GM12878 (cell line): ENCODE measurements at regions not wholly inside any gene's neighbourhood (a gene's known extent, or its start where the extent isn't known, plus 50 kb on each side); places are given as distances from the start of the nearest gene placed in this dataset.

Source experiments
- ATAC-seq: fragments of 200-7000 bp; cut with Tn5 transposase; 3 replicates; pipeline ENCODE4 v1.9.1; 2020; ENCODE audit warnings: mild to moderate bottlenecking, moderate library complexity
- BruUV-seq: library from RNA; stranded (reverse); fragments of 400-500 nt; replicated peaks from 2 replicates; lab custom pipeline; 2021; lab: Mats Ljungman, UMichigan
- CTCF ChIA-PET: fragments of 300-600 bp; sonication (Branson Sonifier 250); formaldehyde crosslinking; extraction: SDS; loops from one replicate; lab custom pipeline; 2021; ENCODE audit warnings: inconsistent platforms; lab: Yijun Ruan, JAX
- POLR2A ChIA-PET: fragments of 350-600 bp; formaldehyde crosslinking; extraction: SDS; loops from one replicate; lab custom pipeline; 2021; ENCODE audit warnings: inconsistent platforms; lab: Charles Lee
- RAD21 ChIA-PET: fragments of 300-600 bp; sonication (Branson Sonifier 250); formaldehyde crosslinking; loops from one replicate; lab custom pipeline; 2023; ENCODE audit warnings: antibody characterized with exemption; ENCODE audit not compliant: unreplicated experiment; lab: Charles Lee
- SMC1A ChIA-PET: fragments of 300-600 bp; sonication (Branson Sonifier 250); formaldehyde crosslinking; loops from one replicate; lab custom pipeline; 2023; ENCODE audit not compliant: unreplicated experiment, uncharacterized antibody; lab: Charles Lee
- DNase-seq: peaks from one replicate; pipeline ENCODE4 v3.0.0-alpha.2; 2011; ENCODE audit warnings: low read depth, low spot score
- FAIRE-seq: peaks from 3 replicates; lab custom pipeline; 2011; peaks lifted over from hg19 to GRCh38; lab: Jason Lieb, UNC
- H2AFZ ChIP-seq: 2 replicates; pipeline ENCODE4 v1.6.0; 2011; ENCODE audit warnings: low read depth, low read length, control low read depth; ENCODE audit not compliant: control insufficient read depth
- H3K27ac ChIP-seq: 2 replicates; pipeline ENCODE4 v1.5.1; 2011; ENCODE audit warnings: control low read depth; ENCODE audit not compliant: control insufficient read depth, insufficient read depth
- H3K27me3 ChIP-seq, 2 experiments: replicated peaks in 1 of 2; 2 replicates each; pipeline versions ENCODE4 v1.6.0 to v1.6.1; 2011; ENCODE audit warnings: low read length in 1 of 2; ENCODE audit not compliant: control insufficient read depth in 2 of 2, insufficient read depth in 2 of 2
- H3K36me3 ChIP-seq, 2 experiments: 2 replicates each; pipeline ENCODE4 v1.5.1; 2011; ENCODE audit warnings: low read length in 1 of 2; ENCODE audit not compliant: control insufficient read depth in 2 of 2, insufficient read depth in 2 of 2
- H3K4me1 ChIP-seq: 2 replicates; pipeline ENCODE4 v1.6.1; 2011; ENCODE audit warnings: mild to moderate bottlenecking, low read length, moderate library complexity, mixed read lengths; ENCODE audit not compliant: control insufficient read depth, insufficient read depth
- H3K4me2 ChIP-seq: 2 replicates; pipeline ENCODE4 v1.6.0; 2011; ENCODE audit warnings: control low read depth; ENCODE audit not compliant: control insufficient read depth, insufficient read depth
- H3K4me3 ChIP-seq: fragments of 200-600 bp; sonication (generic); 2 replicates; pipeline ENCODE4 v1.5.1; 2016
- H3K79me2 ChIP-seq: 2 replicates; pipeline ENCODE4 v1.6.0; 2011; ENCODE audit warnings: low read length; ENCODE audit not compliant: control insufficient read depth, insufficient read depth
- H3K9ac ChIP-seq: 2 replicates; pipeline ENCODE4 v1.8.0; 2011; ENCODE audit warnings: low read length, control low read depth, mixed read lengths; ENCODE audit not compliant: control insufficient read depth, insufficient read depth
- H3K9me3 ChIP-seq: replicated peaks from 3 replicates; pipeline ENCODE4 v1.5.1; 2011; ENCODE audit warnings: mild to moderate bottlenecking, low read length; ENCODE audit not compliant: control insufficient read depth, insufficient read depth
- H4K20me1 ChIP-seq: 2 replicates; pipeline ENCODE4 v1.6.0; 2011; ENCODE audit not compliant: control insufficient read depth, insufficient read depth
- CHD2 ChIP-seq: IDR thresholded peaks from 2 replicates; pipeline ENCODE4 v1.6.1; 2011; ENCODE audit warnings: low read depth, low read length, improper control_type of control experiment, borderline replicate concordance
- JUNB ChIP-seq: IDR thresholded peaks from 2 replicates; pipeline ENCODE4 v1.6.1; 2016; ENCODE audit warnings: antibody characterized with exemption, mild to moderate bottlenecking
- KDM1A ChIP-seq: fragments of 200-600 bp; sonication (generic); IDR thresholded peaks from 2 replicates; pipeline ENCODE4 v1.6.1; 2016; ENCODE audit warnings: borderline replicate concordance
- MTA3 ChIP-seq: IDR thresholded peaks from 2 replicates; pipeline ENCODE4 v1.6.1; 2012; ENCODE audit warnings: low read length, inconsistent platforms, borderline replicate concordance
- NFYA ChIP-seq: IDR thresholded peaks from 2 replicates; pipeline ENCODE4 v1.6.1; 2011; ENCODE audit warnings: low read depth, mild to moderate bottlenecking, low read length, improper control_type of control experiment, borderline replicate concordance
- RAD51 ChIP-seq: fragments of 450-650 bp; IDR thresholded peaks from 2 replicates; pipeline ENCODE4 v1.6.1; 2016; ENCODE audit warnings: moderate library complexity, mild to moderate bottlenecking, inconsistent platforms
- RB1 ChIP-seq: fragments of 450-650 bp; formaldehyde crosslinking; IDR thresholded peaks from 2 replicates; pipeline ENCODE4 v1.6.1; 2017; ENCODE audit warnings: mild to moderate bottlenecking, borderline replicate concordance
- SREBF1 ChIP-seq: IDR thresholded peaks from 2 replicates; pipeline ENCODE4 v1.6.1; 2012; ENCODE audit warnings: mild to moderate bottlenecking, low read length
- ZNF24 ChIP-seq: fragments of 450-650 bp; IDR thresholded peaks from 2 replicates; pipeline ENCODE4 v1.6.1; 2017; ENCODE audit warnings: antibody characterized with exemption, mild to moderate bottlenecking
- ZNF384 ChIP-seq: IDR thresholded peaks from 2 replicates; pipeline ENCODE4 v1.6.1; 2012; ENCODE audit warnings: low read depth, mild to moderate bottlenecking, low read length, improper control_type of control experiment, borderline replicate concordance
- WGBS: methylation state at CpG from one replicate; pipeline ENCODE4 v1.1.6; 2016; ENCODE audit warnings: low lambda C conversion rate; ENCODE audit not compliant: insufficient replicate concordance, insufficient coverage; ENCODE audit errors: missing lambda C conversion rate; 5-methylcytosine and 5-hydroxymethylcytosine counted together
- in situ Hi-C: fragments of 300-500 bp; cut with MboI; formaldehyde crosslinking; loops from 9 replicates; pipeline ENCODE4 v1.14.3; 2018; ENCODE audit warnings: mixed read lengths
- intact Hi-C: fragments of 100-400 bp; cut with micrococcal nuclease; formaldehyde crosslinking; loops from one replicate; pipeline ENCODE4 v1.14.2; 2022; ENCODE audit not compliant: unreplicated experiment
- TF ChIP-seq, protein P1 (sequence below): fragments of 450-650 bp; conservative IDR thresholded peaks from 2 replicates; pipeline ENCODE4 v1.6.1; 2017; ENCODE audit warnings: mild to moderate bottlenecking, moderate library complexity
- TF ChIP-seq, protein P2 (sequence below): fragments of 450-650 bp; IDR thresholded peaks from 2 replicates; pipeline ENCODE4 v1.6.1; 2016; ENCODE audit warnings: mild to moderate bottlenecking
- TF ChIP-seq, protein P3 (sequence below): IDR thresholded peaks from 2 replicates; pipeline ENCODE4 v1.6.1; 2011; ENCODE audit warnings: low read depth, mild to moderate bottlenecking, low read length, moderate library complexity, borderline replicate concordance; ENCODE audit errors: extremely low read depth

DNA sequence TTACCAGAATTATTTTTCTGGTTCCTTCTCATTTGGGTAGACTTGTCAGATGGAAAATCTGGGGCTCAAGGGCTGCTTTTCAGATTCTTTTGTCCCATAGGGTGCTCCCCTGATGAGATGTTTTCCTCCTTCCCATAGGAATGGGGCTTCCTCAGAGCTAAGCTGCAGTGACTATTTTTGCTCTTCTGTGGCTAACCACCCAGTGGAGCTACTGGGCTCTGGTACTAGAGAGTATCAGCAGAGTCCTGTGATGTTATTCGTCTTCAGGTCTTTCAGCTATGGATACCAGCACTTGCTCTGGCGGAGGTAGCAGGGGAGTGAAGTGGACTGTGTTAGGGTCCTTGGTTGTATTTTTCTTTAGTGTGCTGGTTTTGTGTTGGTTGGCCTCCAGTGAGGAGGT is 716.1 kb upstream of the LMO3 start:
- BruUV-seq, result no TSS peak
- no peak for ATAC-seq
- H3K9me3 ChIP-seq, result no peaks in the 10 kb centered on the region; the same call in 2 of the 3 replicates
- H3K4me1 ChIP-seq, result no peaks in the 10 kb centered on the region
- H3K36me3 ChIP-seq, result no peaks in the 10 kb centered on the region
- no peak for TF ChIP-seq CHD2
- no peak for TF ChIP-seq NFYA
- TF ChIP-seq KDM1A, result no peak
- no peak for TF ChIP-seq JUNB
- TF ChIP-seq ZNF384, result no peak
- no peak for TF ChIP-seq RB1
- no peak for TF ChIP-seq SREBF1
- TF ChIP-seq RAD51, result no peak
- TF ChIP-seq, protein P1, sequence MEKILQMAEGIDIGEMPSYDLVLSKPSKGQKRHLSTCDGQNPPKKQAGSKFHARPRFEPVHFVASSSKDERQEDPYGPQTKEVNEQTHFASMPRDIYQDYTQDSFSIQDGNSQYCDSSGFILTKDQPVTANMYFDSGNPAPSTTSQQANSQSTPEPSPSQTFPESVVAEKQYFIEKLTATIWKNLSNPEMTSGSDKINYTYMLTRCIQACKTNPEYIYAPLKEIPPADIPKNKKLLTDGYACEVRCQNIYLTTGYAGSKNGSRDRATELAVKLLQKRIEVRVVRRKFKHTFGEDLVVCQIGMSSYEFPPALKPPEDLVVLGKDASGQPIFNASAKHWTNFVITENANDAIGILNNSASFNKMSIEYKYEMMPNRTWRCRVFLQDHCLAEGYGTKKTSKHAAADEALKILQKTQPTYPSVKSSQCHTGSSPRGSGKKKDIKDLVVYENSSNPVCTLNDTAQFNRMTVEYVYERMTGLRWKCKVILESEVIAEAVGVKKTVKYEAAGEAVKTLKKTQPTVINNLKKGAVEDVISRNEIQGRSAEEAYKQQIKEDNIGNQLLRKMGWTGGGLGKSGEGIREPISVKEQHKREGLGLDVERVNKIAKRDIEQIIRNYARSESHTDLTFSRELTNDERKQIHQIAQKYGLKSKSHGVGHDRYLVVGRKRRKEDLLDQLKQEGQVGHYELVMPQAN, result no peak
- TF ChIP-seq, protein P2, sequence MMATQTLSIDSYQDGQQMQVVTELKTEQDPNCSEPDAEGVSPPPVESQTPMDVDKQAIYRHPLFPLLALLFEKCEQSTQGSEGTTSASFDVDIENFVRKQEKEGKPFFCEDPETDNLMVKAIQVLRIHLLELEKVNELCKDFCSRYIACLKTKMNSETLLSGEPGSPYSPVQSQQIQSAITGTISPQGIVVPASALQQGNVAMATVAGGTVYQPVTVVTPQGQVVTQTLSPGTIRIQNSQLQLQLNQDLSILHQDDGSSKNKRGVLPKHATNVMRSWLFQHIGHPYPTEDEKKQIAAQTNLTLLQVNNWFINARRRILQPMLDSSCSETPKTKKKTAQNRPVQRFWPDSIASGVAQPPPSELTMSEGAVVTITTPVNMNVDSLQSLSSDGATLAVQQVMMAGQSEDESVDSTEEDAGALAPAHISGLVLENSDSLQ, result no peak
- TF ChIP-seq MTA3, result no peak
- TF ChIP-seq, protein P3, sequence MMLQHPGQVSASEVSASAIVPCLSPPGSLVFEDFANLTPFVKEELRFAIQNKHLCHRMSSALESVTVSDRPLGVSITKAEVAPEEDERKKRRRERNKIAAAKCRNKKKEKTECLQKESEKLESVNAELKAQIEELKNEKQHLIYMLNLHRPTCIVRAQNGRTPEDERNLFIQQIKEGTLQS, result no peak
- no peak for TF ChIP-seq ZNF24
- TF ChIP-seq, all 136 proteins: peak for 0
- no peak overlapping the region for H3K9ac ChIP-seq
- WGBS, result 38% methylated on average over 2 of the region's 2 CpGs
- no peaks in the 10 kb centered on the region for H3K79me2 ChIP-seq
- no peak for DNase-seq
- no peak overlapping the region for H3K4me3 ChIP-seq
- no peak overlapping the region for H3K4me2 ChIP-seq
- H3K27me3 ChIP-seq, result no peaks in the 10 kb centered on the region
- no peaks in the 10 kb centered on the region for H4K20me1 ChIP-seq
- no peak overlapping the region for H3K27ac ChIP-seq
- ChIA-PET POLR2A (no interaction called here), CTCF (no interaction called here), SMC1A (interaction anchor here (2.1 kb wide), 1 partner anchor 9 kb away, joined by 5 read pairs; no protein-coding TSS in a partner anchor), RAD21 (no interaction called here)
- FAIRE-seq, result no peak
- intact Hi-C loops, result no loop called here
- H2AFZ ChIP-seq, result no peak overlapping the region
- in situ Hi-C loops, result no loop called here
